Thoracic aorta (tissue), 2 donors: ENCODE measurements at regions not wholly inside any gene's neighbourhood (a gene's known extent, or its start where the extent isn't known, plus 50 kb on each side); places are given as distances from the start of the nearest gene placed in this dataset.
"Not testable (repeated sequence)": the region's sequence is repeated elsewhere in the genome, so short reads cannot be mapped to it uniquely, and the experiment has no call there.

Experiments used
- ATAC-seq: fragments of 150-250 bp; one replicate; pipeline ENCODE4 v1.8.0; 2017; ENCODE audit warnings: low read depth; ENCODE audit not compliant: insufficient number of reproducible peaks, low FRiP score
- DNase-seq: peaks from one replicate; pipeline ENCODE4 v3.0.0-alpha.2; 2020; ENCODE audit warnings: low spot score
- H3K27ac ChIP-seq, 2 donors: fragments of 200-600 bp; sonication (generic); 1 replicate in 1 of 2; 2 replicates in 1 of 2; pipeline ENCODE4 v1.5.1; 2016; ENCODE audit warnings: mild to moderate bottlenecking in 2 of 2, moderate library complexity in 2 of 2
- H3K27me3 ChIP-seq: fragments of 200-600 bp; sonication (generic); replicated peaks from 2 replicates; pipeline ENCODE4 v1.6.0; 2016; ENCODE audit warnings: mild to moderate bottlenecking; ENCODE audit not compliant: insufficient read depth
- H3K36me3 ChIP-seq: fragments of 200-600 bp; sonication (generic); one replicate; pipeline ENCODE4 v1.5.1; 2016
- H3K4me1 ChIP-seq, 2 donors: fragments of 200-600 bp; sonication (generic); 1 replicate in 1 of 2; 2 replicates in 1 of 2; pipeline versions ENCODE4 v1.5.1 to v1.6.0; 2016; ENCODE audit warnings: low read depth in 2 of 2, mild to moderate bottlenecking in 1 of 2; ENCODE audit not compliant: control insufficient read depth in 1 of 2
- H3K4me3 ChIP-seq: fragments of 200-600 bp; sonication (generic); 2 replicates; pipeline ENCODE4 v1.5.1; 2016; ENCODE audit warnings: mild to moderate bottlenecking
- H3K9me3 ChIP-seq: fragments of 200-600 bp; sonication (generic); 2 replicates; pipeline ENCODE4 v1.5.1; 2016
- CTCF ChIP-seq: fragments of 200-600 bp; sonication (generic); IDR thresholded peaks from one replicate; pipeline ENCODE4 v1.5.1; 2019; ENCODE audit warnings: antibody characterized with exemption

GRCh38 chr2:41321351-41321750 lies 726.5 kb upstream of the PKDCC start:
- H3K27ac ChIP-seq, result no peak overlapping the region
- H3K9me3 ChIP-seq, result no peaks in the 10 kb centered on the region
- no peaks in the 10 kb centered on the region for H3K36me3 ChIP-seq
- no peaks in the 10 kb centered on the region for H3K27me3 ChIP-seq
- TF ChIP-seq CTCF, result no peak
- H3K4me3 ChIP-seq, result no peak overlapping the region
- ATAC-seq, result no peak
- DNase-seq, result no peak
- H3K4me1 ChIP-seq, result peaks cover 0 to 20% of the 10 kb centered on the region in 2 donors

DNA sequence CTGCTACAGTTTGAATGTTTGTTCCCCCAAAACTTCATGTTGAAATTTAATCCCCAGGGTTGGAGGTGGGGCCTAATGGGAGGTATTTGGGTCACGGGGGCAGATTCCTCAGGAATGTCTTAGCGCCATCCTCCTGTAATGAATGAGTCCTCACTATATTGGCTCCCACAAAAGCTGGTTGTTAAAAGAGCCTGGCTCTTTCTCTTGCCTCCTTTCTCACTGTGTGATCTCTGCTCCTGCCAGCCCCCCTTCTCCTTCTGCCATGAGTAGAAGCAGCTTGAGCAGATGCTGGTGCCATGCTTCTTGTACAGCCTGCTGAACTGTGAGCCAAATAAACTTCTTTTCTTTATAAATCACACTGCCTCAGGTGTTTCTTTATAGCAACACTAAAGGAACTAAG lies 721.0 kb upstream of the PKDCC start:
- Histone ChIP-seq H3K4me3 (no peak overlapping the region), H3K36me3 (no peaks in the 10 kb centered on the region), H3K9me3 (no peaks in the 10 kb centered on the region), H3K27ac (no peak overlapping the region), H3K4me1 (peaks cover 3 to 21% of the 10 kb centered on the region in 2 donors), H3K27me3 (no peaks in the 10 kb centered on the region)
- DNase-seq, result no peak
- no peak for ATAC-seq
- TF ChIP-seq CTCF, result no peak

- Histone ChIP-seq H3K4me1 (peaks cover 3 to 21% of the 10 kb centered on the region in 2 donors), H3K9me3 (no peaks in the 10 kb centered on the region), H3K4me3 (no peak overlapping the region), H3K27ac (no peak overlapping the region), H3K27me3 (no peaks in the 10 kb centered on the region), H3K36me3 (no peaks in the 10 kb centered on the region)
- ATAC-seq (no peak), DNase-seq (no peak)
- TF ChIP-seq CTCF, result no peak
Observed at GRCh38 chr2:41329040-41329439, 718.8 kb upstream of the PKDCC start.

GRCh38 chr2:41334159-41334558 lies 713.7 kb upstream of the PKDCC start:
- Histone ChIP-seq H3K27me3 (no peaks in the 10 kb centered on the region), H3K4me1 (no peaks in the 10 kb centered on the region)
- no peak for TF ChIP-seq CTCF

GRCh38 chr2:41335573-41335972 lies 712.2 kb upstream of the PKDCC start:
- ATAC-seq, H3K27ac ChIP-seq, DNase-seq, H3K36me3 ChIP-seq, H3K9me3 ChIP-seq, H3K4me1 ChIP-seq, H3K4me3 ChIP-seq, H3K27me3 ChIP-seq: not testable (repeated sequence)

More at GRCh38 chr2:41334159-41334558, 713.7 kb upstream of the PKDCC start:
- ATAC-seq (no peak), DNase-seq (no peak)
- H3K27ac ChIP-seq, result no peak overlapping the region
- no peaks in the 10 kb centered on the region for H3K9me3 ChIP-seq
- no peak overlapping the region for H3K4me3 ChIP-seq
- H3K36me3 ChIP-seq, result no peaks in the 10 kb centered on the region

DNA sequence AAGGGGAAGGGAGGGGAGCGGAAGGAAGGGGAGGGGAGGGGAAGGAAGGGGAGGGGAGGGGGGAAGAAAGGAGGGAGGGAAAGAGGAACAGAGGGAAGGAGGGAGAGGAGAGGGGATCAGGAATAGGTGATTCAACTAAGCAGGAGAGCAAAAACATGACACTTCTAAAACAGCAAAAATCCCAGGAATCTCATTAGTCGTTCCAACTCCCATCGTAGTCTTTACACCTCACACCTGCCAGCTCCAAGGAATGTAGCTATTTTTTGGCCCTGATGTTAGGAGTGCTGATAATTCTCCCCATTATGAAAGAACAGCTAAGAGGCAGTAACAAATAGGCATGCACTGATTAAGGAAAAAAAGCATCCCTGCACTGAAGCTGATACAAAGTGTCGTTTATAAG lies 709.9 kb upstream of the PKDCC start:
- TF ChIP-seq CTCF, result no peak
- H3K4me3 ChIP-seq, result no peak overlapping the region
- ATAC-seq (no peak), DNase-seq (no peak)
- no peak overlapping the region for H3K27ac ChIP-seq
- no peaks in the 10 kb centered on the region for H3K36me3 ChIP-seq
- no peaks in the 10 kb centered on the region for H3K9me3 ChIP-seq
- H3K4me1 ChIP-seq, result no peaks in the 10 kb centered on the region
- H3K27me3 ChIP-seq, result no peaks in the 10 kb centered on the region
